Esophagus squamous epithelium (tissue), 5 donors: ENCODE measurements at regions not wholly inside any gene's neighbourhood (a gene's known extent, or its start where the extent isn't known, plus 50 kb on each side); places are given as distances from the start of the nearest gene placed in this dataset.

Source experiments
- DNase-seq: peaks from one replicate; lab custom pipeline; 2025; lab: John Stamatoyannopoulos, UW
- H3K27ac ChIP-seq, 4 donors: fragments of 200-600 bp; sonication (generic); one replicate each; pipeline ENCODE4 v1.5.1; 2016 to 2019; ENCODE audit warnings: mild to moderate bottlenecking in 1 of 4
- H3K27me3 ChIP-seq, 4 donors: fragments of 200-600 bp; sonication (generic); 1 replicate in 3 of 4; 2 replicates in 1 of 4; pipeline versions ENCODE4 v1.5.1 to v1.6.0; 2017 to 2021; ENCODE audit warnings: antibody characterized with exemption in 1 of 4
- H3K36me3 ChIP-seq, 3 donors: fragments of 200-600 bp; sonication (generic); one replicate each; pipeline ENCODE4 v1.5.1; 2016 to 2019
- H3K4me1 ChIP-seq, 3 donors: fragments of 200-600 bp; sonication (generic); one replicate each; pipeline ENCODE4 v1.5.1; 2017 to 2019
- H3K4me3 ChIP-seq, 4 donors: fragments of 200-600 bp; sonication (generic); 1 replicate in 3 of 4; 2 replicates in 1 of 4; pipeline ENCODE4 v1.5.1; 2016 to 2019; ENCODE audit warnings: mild to moderate bottlenecking in 2 of 4, moderate library complexity in 1 of 4
- H3K9me3 ChIP-seq, 3 donors: fragments of 200-600 bp; sonication (generic); one replicate each; pipeline ENCODE4 v1.5.1; 2016 to 2019
- CTCF ChIP-seq, 6 experiments: fragments of 450-650 bp in 4 of 6; fragments of 200-600 bp in 2 of 6; sonication (generic) in 2 of 6; IDR thresholded peaks; one replicate each; pipeline ENCODE4 v1.5.1; 2016 to 2019; ENCODE audit warnings: antibody characterized with exemption in 6 of 6, mild to moderate bottlenecking in 4 of 6, moderate library complexity in 4 of 6
- POLR2A ChIP-seq, 4 donors: fragments of 450-650 bp; IDR thresholded peaks; one replicate each; pipeline ENCODE4 v1.6.1; 2017; ENCODE audit warnings: antibody characterized with exemption in 4 of 4, mild to moderate bottlenecking in 4 of 4, moderate library complexity in 3 of 4
- WGBS, 2 donors: methylation state at CpG; one replicate each; pipeline ENCODE4 v1.1.5; 2018; 5-methylcytosine and 5-hydroxymethylcytosine counted together
- intact Hi-C: fragments of 100-400 bp; cut with DNase I; formaldehyde crosslinking; loops from one replicate; pipeline ENCODE4 v1.15.0; 2022
- donor health status: DM: yes; HTN: yes; CAD: no.

- Histone ChIP-seq H3K4me1 (no peaks in the 10 kb centered on the region), H3K27ac (no peak overlapping the region), H3K4me3 (no peak overlapping the region), H3K36me3 (no peaks in the 10 kb centered on the region), H3K27me3 (no peaks in the 10 kb centered on the region), H3K9me3 (peaks cover 0 to 20% (median 4%) of the 10 kb centered on the region in 3 donors)
- no peak for TF ChIP-seq CTCF (IDR thresholded peaks at IDR 0.05)
- TF ChIP-seq POLR2A (IDR thresholded peaks at IDR 0.05), result no peak
- intact Hi-C loops, result no loop called here
- DNase-seq, result no peak
- WGBS, 2 donors, result 89 to 94% methylated on average over 11 of the region's 11 CpGs
Measured at GRCh38 chr21:19899645-19900044, 1098.6 kb upstream of the NCAM2 start.

GRCh38 chr21:19900149-19900548, 1098.1 kb upstream of the NCAM2 start:
- Histone ChIP-seq H3K27me3 (no peaks in the 10 kb centered on the region), H3K9me3 (peaks cover 0 to 20% (median 4%) of the 10 kb centered on the region in 3 donors), H3K27ac (no peak overlapping the region), H3K4me1 (no peaks in the 10 kb centered on the region), H3K36me3 (no peaks in the 10 kb centered on the region), H3K4me3 (no peak overlapping the region)
- intact Hi-C loops, result no loop called here
- WGBS, 2 donors, result 93% methylated on average over 5 of the region's 10 CpGs; no CpG with 5 or more reads in 1 of the 2 donors
- DNase-seq, result no peak
- TF ChIP-seq POLR2A (IDR thresholded peaks at IDR 0.05) (no peak), CTCF (IDR thresholded peaks at IDR 0.05) (no peak)

- H3K27me3 ChIP-seq, result no peaks in the 10 kb centered on the region
- H3K4me3 ChIP-seq, result no peak overlapping the region
- TF ChIP-seq POLR2A (IDR thresholded peaks at IDR 0.05) (no peak), CTCF (IDR thresholded peaks at IDR 0.05) (no peak)
- 20 to 39% methylated on average over 1 of the region's 1 CpG for WGBS, 2 donors
- no peaks in the 10 kb centered on the region for H3K4me1 ChIP-seq
- no peak for DNase-seq
- H3K36me3 ChIP-seq, result no peaks in the 10 kb centered on the region
- no peaks in the 10 kb centered on the region for H3K9me3 ChIP-seq
- no peak overlapping the region for H3K27ac ChIP-seq
- intact Hi-C loops, result no loop called here
Measured at GRCh38 chr21:19908390-19908789, 1089.8 kb upstream of the NCAM2 start.

- TF ChIP-seq CTCF (IDR thresholded peaks at IDR 0.05) (no peak), POLR2A (IDR thresholded peaks at IDR 0.05) (no peak)
- 64 to 67% methylated on average over 6 of the region's 6 CpGs for WGBS, 2 donors
- Histone ChIP-seq H3K9me3 (no peaks in the 10 kb centered on the region), H3K4me1 (no peaks in the 10 kb centered on the region), H3K4me3 (no peak overlapping the region), H3K27me3 (no peaks in the 10 kb centered on the region), H3K27ac (no peak overlapping the region), H3K36me3 (no peaks in the 10 kb centered on the region)
- no peak for DNase-seq
- intact Hi-C loops, result no loop called here
Measured at GRCh38 chr21:19914028-19914427, 1084.2 kb upstream of the NCAM2 start.

- DNase-seq, result no peak
- Histone ChIP-seq H3K36me3 (no peaks in the 10 kb centered on the region), H3K9me3 (no peaks in the 10 kb centered on the region), H3K27ac (no peak overlapping the region), H3K4me3 (no peak overlapping the region), H3K27me3 (no peaks in the 10 kb centered on the region), H3K4me1 (no peaks in the 10 kb centered on the region)
- intact Hi-C loops, result no loop called here
- no peak for TF ChIP-seq POLR2A (IDR thresholded peaks at IDR 0.05)
- TF ChIP-seq CTCF (IDR thresholded peaks at IDR 0.05), result no peak
Measured at GRCh38 chr21:19921211-19921610, 1077.0 kb upstream of the NCAM2 start.
